AG20443 (cell line): ENCODE measurements at regions not wholly inside any gene's neighbourhood (a gene's known extent, or its start where the extent isn't known, plus 50 kb on each side); places are given as distances from the start of the nearest gene placed in this dataset.
"Not testable (repeated sequence)": the region's sequence is repeated elsewhere in the genome, so short reads cannot be mapped to it uniquely, and the experiment has no call there.

Experiments used
- DNase-seq: peaks from one replicate; pipeline ENCODE4 v3.0.0; 2012; ENCODE audit warnings: low spot score, mixed read lengths

GRCh38 chr2:150371044-150371818 is 116.2 kb downstream of the RND3 start:
- peak; percentile 16 for DNase-seq

GRCh38 chr2:150370561-150370960 is 116.9 kb downstream of the RND3 start:
- no peak for DNase-seq

GRCh38 chr2:150369862-150370261 is 117.6 kb downstream of the RND3 start:
- no peak for DNase-seq

- DNase-seq = peak; percentile 8
Observed at GRCh38 chr2:150358468-150358807, 129.0 kb downstream of the RND3 start.

- peak; percentile 23 for DNase-seq
Observed at GRCh38 chr2:150357770-150358467, 129.5 kb downstream of the RND3 start.

GRCh38 chr2:150355440-150355839 is 132.0 kb downstream of the RND3 start:
- no peak for DNase-seq

GRCh38 chr2:150353376-150353775 is 134.1 kb downstream of the RND3 start:
- no peak for DNase-seq

- no peak for DNase-seq
Observed at GRCh38 chr2:150351922-150352321, 135.5 kb downstream of the RND3 start.

GRCh38 chr2:150350500-150350899 is 137.0 kb downstream of the RND3 start:
- no peak for DNase-seq

GRCh38 chr2:150346806-150347205 is 140.7 kb downstream of the RND3 start:
- DNase-seq = no peak

GRCh38 chr2:150341982-150342680 is 145.3 kb downstream of the RND3 start:
- DNase-seq = no peak

GRCh38 chr2:150339951-150340350 is 147.5 kb downstream of the RND3 start:
- DNase-seq = peak; percentile 19

- no peak for DNase-seq
Observed at GRCh38 chr2:150339282-150339681, 148.2 kb downstream of the RND3 start.

GRCh38 chr2:150335596-150335995 is 151.9 kb downstream of the RND3 start:
- DNase-seq = no peak

GRCh38 chr2:150332383-150332782 is 155.1 kb downstream of the RND3 start:
- no peak for DNase-seq

GRCh38 chr2:150327564-150328489 is 159.6 kb downstream of the RND3 start:
- DNase-seq = no peak

GRCh38 chr2:150325656-150326314 is 161.7 kb downstream of the RND3 start:
- no peak for DNase-seq

GRCh38 chr2:150323071-150323470 is 164.4 kb downstream of the RND3 start:
- DNase-seq = not testable (repeated sequence)

GRCh38 chr2:150320608-150321007 is 166.9 kb downstream of the RND3 start:
- no peak for DNase-seq

GRCh38 chr2:150319658-150320555 is 167.6 kb downstream of the RND3 start:
- no peak for DNase-seq
